ENCODE measurements at regions not wholly inside any gene's neighbourhood (a gene's known extent, or its start where the extent isn't known, plus 50 kb on each side); places are given as distances from the start of the nearest gene placed in this dataset.
A peak's percentile ranks its signal among the peaks of the same experiment; 100 is the strongest.

- TF ChIP-seq CTCF (IDR thresholded peaks at IDR 0.05; ENCODE audit: insufficient read depth, low read depth, low read length, missing control alignments): no peak
- DNase-seq (ENCODE audit: low read depth): peak; percentile 28
- no peak overlapping the region for H3K4me3 ChIP-seq (ENCODE audit: low read depth, low read length)
These were observed 129.7 kb upstream of the OSR1 start for GRCh38 chr2:19488009-19488691.

DNA sequence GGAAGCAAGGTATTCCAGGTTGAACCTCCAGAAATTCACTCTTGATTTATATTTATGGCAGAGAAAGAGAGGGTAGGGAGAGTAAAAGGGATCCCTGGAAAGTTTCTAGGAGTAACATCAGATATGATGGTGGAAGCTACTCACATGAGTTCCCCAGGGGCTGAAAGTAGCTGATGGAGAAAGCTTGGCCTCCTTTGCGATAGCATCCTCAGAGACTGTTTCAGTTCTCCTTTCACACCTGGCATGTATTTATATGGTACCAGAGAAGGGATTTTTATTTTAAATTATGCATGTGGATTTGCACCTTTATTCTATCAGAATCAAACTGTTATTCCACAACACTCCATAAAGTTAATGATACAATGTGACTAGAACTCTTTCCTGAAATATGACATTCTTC, 126.3 kb upstream of the OSR1 start:
- no peak for DNase-seq (ENCODE audit: low read depth)
- no peak overlapping the region for H3K4me3 ChIP-seq (ENCODE audit: low read depth, low read length)
- TF ChIP-seq CTCF (IDR thresholded peaks at IDR 0.05; ENCODE audit: insufficient read depth, low read depth, low read length, missing control alignments): no peak

DNA sequence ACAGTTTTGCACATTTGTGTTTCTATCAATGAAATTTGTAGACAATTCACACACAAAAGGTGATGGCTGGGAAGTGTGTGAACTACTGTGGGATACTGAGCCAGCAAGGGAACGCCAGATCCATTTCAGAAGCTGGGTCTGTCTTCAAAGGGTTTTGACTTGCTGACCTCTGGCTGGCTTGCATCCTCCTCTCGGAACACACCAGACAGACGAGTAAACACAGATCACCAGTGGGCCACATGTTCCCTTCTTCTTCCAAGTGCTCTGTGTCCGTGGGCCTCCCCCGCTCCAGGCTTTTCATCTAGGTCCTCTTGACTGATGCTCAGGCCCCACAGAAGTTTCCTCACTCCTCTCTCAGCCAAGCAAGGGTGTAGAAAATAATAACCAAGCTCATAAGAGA, 122.2 kb upstream of the OSR1 start:
- no peak for DNase-seq (ENCODE audit: low read depth)
- H3K4me3 ChIP-seq (ENCODE audit: low read depth, low read length): no peak overlapping the region
- no peak for TF ChIP-seq CTCF (IDR thresholded peaks at IDR 0.05; ENCODE audit: insufficient read depth, low read depth, low read length, missing control alignments)

GRCh38 chr2:19479666-19480065, 121.2 kb upstream of the OSR1 start:
- no peak overlapping the region for H3K4me3 ChIP-seq (ENCODE audit: low read depth, low read length)
- TF ChIP-seq CTCF (IDR thresholded peaks at IDR 0.05; ENCODE audit: insufficient read depth, low read depth, low read length, missing control alignments): no peak

GRCh38 chr2:19478409-19478808, 120.0 kb upstream of the OSR1 start:
- no peak overlapping the region for H3K4me3 ChIP-seq (ENCODE audit: low read depth, low read length)
- DNase-seq (ENCODE audit: low read depth): no peak
- TF ChIP-seq CTCF (IDR thresholded peaks at IDR 0.05; ENCODE audit: insufficient read depth, low read depth, low read length, missing control alignments): no peak

More at GRCh38 chr2:19479666-19480065, 121.2 kb upstream of the OSR1 start:
- DNase-seq (ENCODE audit: low read depth): no peak

DNA sequence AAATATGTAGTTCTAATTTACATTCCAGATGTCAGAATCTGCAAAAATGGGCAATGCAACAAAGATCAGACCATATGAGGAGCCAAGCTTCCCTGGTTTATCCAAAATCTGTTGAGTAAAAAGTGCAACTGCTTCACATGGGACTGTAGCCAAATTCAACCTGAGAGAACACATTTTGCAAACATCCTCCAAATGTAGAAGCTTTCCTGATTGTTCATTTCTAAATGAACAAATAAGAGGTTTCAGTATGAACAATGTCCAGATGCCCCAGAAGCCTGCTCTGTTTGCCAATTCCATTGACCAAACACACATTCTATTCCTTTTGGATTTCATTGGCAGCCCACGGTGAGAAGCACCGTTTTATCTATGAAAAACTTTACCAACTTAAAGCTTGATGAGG, 117.9 kb upstream of the OSR1 start:
- no peak for DNase-seq (ENCODE audit: low read depth)
- no peak overlapping the region for H3K4me3 ChIP-seq (ENCODE audit: low read depth, low read length)
- no peak for TF ChIP-seq CTCF (IDR thresholded peaks at IDR 0.05; ENCODE audit: insufficient read depth, low read depth, low read length, missing control alignments)

- peak; percentile 63 for DNase-seq (ENCODE audit: low read depth)
- no peak for TF ChIP-seq CTCF (IDR thresholded peaks at IDR 0.05; ENCODE audit: insufficient read depth, low read depth, low read length, missing control alignments)
- H3K4me3 ChIP-seq (ENCODE audit: low read depth, low read length): no peak overlapping the region
These were observed 115.7 kb upstream of the OSR1 start for GRCh38 chr2:19474128-19474527.
